ENCODE measurements at regions not wholly inside any gene's neighbourhood (a gene's known extent, or its start where the extent isn't known, plus 50 kb on each side); places are given as distances from the start of the nearest gene placed in this dataset.

DNA sequence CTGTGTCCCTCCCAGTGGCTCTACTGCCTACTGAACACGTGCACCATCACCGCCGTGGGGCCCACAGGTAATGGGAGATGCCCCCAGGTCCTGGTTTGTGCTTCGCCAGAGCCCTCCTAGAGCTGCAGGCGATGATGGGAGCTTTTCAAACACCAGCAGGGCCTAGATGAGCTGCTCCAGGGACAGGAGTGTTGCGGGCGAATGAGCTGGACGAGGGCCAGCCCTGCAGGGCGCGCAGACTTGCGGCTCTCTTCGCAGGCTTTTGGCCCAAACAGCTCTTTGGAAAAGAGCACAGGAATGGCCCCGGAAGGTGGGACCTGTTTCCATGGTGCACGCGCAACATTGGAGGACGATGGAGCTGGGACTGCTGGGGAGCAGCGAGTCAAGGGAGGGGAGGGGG is 409.3 kb upstream of the SULF2 start:
- no peak overlapping the region for H2BK120ac ChIP-seq (ENCODE audit: insufficient read depth, low read length, poor library complexity)
- no peak overlapping the region for H3K27ac ChIP-seq (ENCODE audit: low read depth, low read length)
- no peaks in the 10 kb centered on the region for H3K27me3 ChIP-seq (ENCODE audit: insufficient read depth, low read length)
- H3K9me3 ChIP-seq (ENCODE audit: insufficient read depth, low read depth, low read length): no peaks in the 10 kb centered on the region
- H2AK5ac ChIP-seq (ENCODE audit: low read length): no peak overlapping the region
- H2AFZ ChIP-seq (ENCODE audit: insufficient read depth, low read length, poor library complexity): no peak overlapping the region
- no CpG with 5 or more reads among the region's 17 CpGs for WGBS (ENCODE audit: extremely low coverage, insufficient coverage, insufficient read length)
- H3K79me1 ChIP-seq (ENCODE audit: low read length): no peaks in the 10 kb centered on the region
- no peak overlapping the region for H2BK5ac ChIP-seq (ENCODE audit: low read depth, low read length, poor library complexity)
- no peaks in the 10 kb centered on the region for H3K36me3 ChIP-seq (ENCODE audit: control insufficient read depth in 1 of 2, insufficient read depth in 2 of 2, low read length in 2 of 2)
- H4K91ac ChIP-seq (ENCODE audit: low read depth, low read length): no peak overlapping the region
- H3K4me1 ChIP-seq (ENCODE audit: control insufficient read depth in 1 of 2, insufficient read depth in 2 of 2, low read length in 2 of 2): peaks cover 3 to 14% of the 10 kb centered on the region in 2 experiments
- H3K14ac ChIP-seq (ENCODE audit: low read length): no peak overlapping the region
- H4K8ac ChIP-seq (ENCODE audit: low read depth, low read length): no peak overlapping the region
- H3K4me2 ChIP-seq (ENCODE audit: low read length): no peak overlapping the region
- H4K12ac ChIP-seq (ENCODE audit: low read depth, low read length): no peak overlapping the region
- H3K23ac ChIP-seq (ENCODE audit: low read length): no peak overlapping the region
- no peak overlapping the region for H3K4ac ChIP-seq (ENCODE audit: low read depth, low read length)
- no peak overlapping the region for H2BK12ac ChIP-seq (ENCODE audit: low read length)
- H3K79me2 ChIP-seq (ENCODE audit: control insufficient read depth, insufficient read depth, low read length, poor library complexity): no peaks in the 10 kb centered on the region
- no peak overlapping the region for H3K4me3 ChIP-seq (ENCODE audit: low read depth, low read length)
- DNase-seq: no peak
- H3K9ac ChIP-seq (ENCODE audit: low read length): no peak overlapping the region
- no peak overlapping the region for H3K18ac ChIP-seq (ENCODE audit: low read length)

DNA sequence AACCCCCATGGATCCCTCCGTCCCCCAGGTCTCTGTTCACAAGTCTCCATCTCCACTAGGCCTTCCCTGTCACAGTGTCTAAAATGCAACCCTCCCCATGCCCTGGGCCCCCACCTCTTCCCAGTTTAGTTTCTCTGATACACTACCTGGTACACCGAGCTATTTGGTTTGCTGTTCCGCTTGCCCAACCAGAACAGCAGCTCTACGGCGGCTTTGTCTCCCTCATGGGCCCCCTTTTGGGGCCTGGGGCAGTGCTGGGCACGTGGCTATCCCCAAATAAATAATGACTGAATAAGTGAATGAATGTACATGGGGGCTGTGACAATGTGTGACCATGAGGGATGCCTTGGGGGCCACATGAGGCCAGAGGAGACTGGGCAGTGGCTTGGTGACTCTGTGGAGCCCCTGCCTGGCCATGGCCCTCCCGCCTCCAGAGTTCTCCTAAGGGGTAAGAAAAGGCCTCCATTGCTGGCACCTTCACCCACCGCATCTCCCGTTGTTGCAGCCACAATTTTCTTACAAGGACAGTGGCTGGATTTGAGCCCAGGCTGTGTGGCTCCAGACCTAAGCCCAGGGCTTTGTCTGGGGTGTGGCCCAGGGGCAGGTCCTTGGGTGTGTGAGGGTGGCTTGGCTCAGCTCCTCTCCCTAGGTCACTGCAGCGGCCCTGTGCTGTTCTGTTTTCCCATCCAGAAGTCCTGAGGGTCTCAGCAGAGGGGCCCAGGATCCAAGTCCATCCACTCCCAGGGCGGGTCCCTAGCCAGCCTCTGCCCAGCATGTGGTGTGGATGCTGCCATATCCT is 408.5 kb upstream of the SULF2 start:
- H4K91ac ChIP-seq (ENCODE audit: low read depth, low read length): no peak overlapping the region
- no peaks in the 10 kb centered on the region for H3K79me2 ChIP-seq (ENCODE audit: control insufficient read depth, insufficient read depth, low read length, poor library complexity)
- no peak overlapping the region for H4K12ac ChIP-seq (ENCODE audit: low read depth, low read length)
- no peak overlapping the region for H2BK5ac ChIP-seq (ENCODE audit: low read depth, low read length, poor library complexity)
- H3K27me3 ChIP-seq (ENCODE audit: insufficient read depth, low read length): no peaks in the 10 kb centered on the region
- H3K36me3 ChIP-seq (ENCODE audit: control insufficient read depth in 1 of 2, insufficient read depth in 2 of 2, low read length in 2 of 2): no peaks in the 10 kb centered on the region
- no peak overlapping the region for H3K4me2 ChIP-seq (ENCODE audit: low read length)
- no peak overlapping the region for H3K4me3 ChIP-seq (ENCODE audit: low read depth, low read length)
- no peak overlapping the region for H3K14ac ChIP-seq (ENCODE audit: low read length)
- H3K4ac ChIP-seq (ENCODE audit: low read depth, low read length): no peak overlapping the region
- no peak for DNase-seq
- H2AK5ac ChIP-seq (ENCODE audit: low read length): no peak overlapping the region
- no peak overlapping the region for H2BK120ac ChIP-seq (ENCODE audit: insufficient read depth, low read length, poor library complexity)
- no peaks in the 10 kb centered on the region for H3K9me3 ChIP-seq (ENCODE audit: insufficient read depth, low read depth, low read length)
- no peaks in the 10 kb centered on the region for H3K79me1 ChIP-seq (ENCODE audit: low read length)
- H3K9ac ChIP-seq (ENCODE audit: low read length): no peak overlapping the region
- H3K4me1 ChIP-seq (ENCODE audit: control insufficient read depth in 1 of 2, insufficient read depth in 2 of 2, low read length in 2 of 2): peaks cover 3 to 14% of the 10 kb centered on the region in 2 experiments
- H2AFZ ChIP-seq (ENCODE audit: insufficient read depth, low read length, poor library complexity): no peak overlapping the region
- WGBS (ENCODE audit: extremely low coverage, insufficient coverage, insufficient read length): no CpG with 5 or more reads among the region's 11 CpGs
- no peak overlapping the region for H3K23ac ChIP-seq (ENCODE audit: low read length)
- no peak overlapping the region for H4K8ac ChIP-seq (ENCODE audit: low read depth, low read length)
- no peak overlapping the region for H2BK12ac ChIP-seq (ENCODE audit: low read length)
- no peak overlapping the region for H3K18ac ChIP-seq (ENCODE audit: low read length)
- no peak overlapping the region for H3K27ac ChIP-seq (ENCODE audit: low read depth, low read length)

DNA sequence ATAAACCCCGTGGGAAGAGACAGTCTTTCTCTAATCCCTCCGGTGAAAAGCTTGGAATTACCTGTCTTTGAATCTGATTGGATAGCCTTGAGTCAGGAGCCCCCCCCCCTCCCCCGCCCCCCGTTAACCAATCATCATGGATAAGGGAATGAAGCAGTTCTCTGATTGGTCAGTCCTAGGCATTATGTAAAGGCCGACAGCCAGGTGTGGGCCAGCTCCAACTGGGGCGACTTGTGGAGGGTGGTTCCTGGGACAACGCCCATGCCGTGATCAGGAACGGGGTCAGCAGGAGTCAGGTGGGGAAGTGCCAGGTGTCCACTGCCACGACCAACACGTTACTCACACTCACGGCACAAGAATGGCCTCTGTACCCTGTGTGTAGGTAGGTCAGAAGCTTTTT is 406.8 kb upstream of the SULF2 start:
- Histone ChIP-seq H3K4me1 (ENCODE audit: control insufficient read depth in 1 of 2, insufficient read depth in 2 of 2, low read length in 2 of 2) (peaks cover 3 to 13% of the 10 kb centered on the region in 2 experiments), H2BK120ac (ENCODE audit: insufficient read depth, low read length, poor library complexity) (no peak overlapping the region), H3K36me3 (ENCODE audit: control insufficient read depth in 1 of 2, insufficient read depth in 2 of 2, low read length in 2 of 2) (no peaks in the 10 kb centered on the region), H3K18ac (ENCODE audit: low read length) (no peak overlapping the region), H2BK12ac (ENCODE audit: low read length) (no peak overlapping the region), H3K14ac (ENCODE audit: low read length) (no peak overlapping the region), H3K9me3 (ENCODE audit: insufficient read depth, low read depth, low read length) (peaks cover 2% of the 10 kb centered on the region), H3K27ac (ENCODE audit: low read depth, low read length) (no peak overlapping the region), H3K9ac (ENCODE audit: low read length) (no peak overlapping the region), H3K4me3 (ENCODE audit: low read depth, low read length) (no peak overlapping the region), H3K23ac (ENCODE audit: low read length) (no peak overlapping the region), H2AK5ac (ENCODE audit: low read length) (no peak overlapping the region), H4K91ac (ENCODE audit: low read depth, low read length) (no peak overlapping the region), H4K8ac (ENCODE audit: low read depth, low read length) (no peak overlapping the region), H3K79me2 (ENCODE audit: control insufficient read depth, insufficient read depth, low read length, poor library complexity) (no peaks in the 10 kb centered on the region), H4K12ac (ENCODE audit: low read depth, low read length) (no peak overlapping the region), H3K4me2 (ENCODE audit: low read length) (no peak overlapping the region), H3K27me3 (ENCODE audit: insufficient read depth, low read length) (no peaks in the 10 kb centered on the region), H2AFZ (ENCODE audit: insufficient read depth, low read length, poor library complexity) (no peak overlapping the region), H2BK5ac (ENCODE audit: low read depth, low read length, poor library complexity) (no peak overlapping the region), H3K4ac (ENCODE audit: low read depth, low read length) (no peak overlapping the region), H3K79me1 (ENCODE audit: low read length) (no peaks in the 10 kb centered on the region)
- DNase-seq: no peak
- WGBS (ENCODE audit: extremely low coverage, insufficient coverage, insufficient read length): no CpG with 5 or more reads among the region's 12 CpGs

DNA sequence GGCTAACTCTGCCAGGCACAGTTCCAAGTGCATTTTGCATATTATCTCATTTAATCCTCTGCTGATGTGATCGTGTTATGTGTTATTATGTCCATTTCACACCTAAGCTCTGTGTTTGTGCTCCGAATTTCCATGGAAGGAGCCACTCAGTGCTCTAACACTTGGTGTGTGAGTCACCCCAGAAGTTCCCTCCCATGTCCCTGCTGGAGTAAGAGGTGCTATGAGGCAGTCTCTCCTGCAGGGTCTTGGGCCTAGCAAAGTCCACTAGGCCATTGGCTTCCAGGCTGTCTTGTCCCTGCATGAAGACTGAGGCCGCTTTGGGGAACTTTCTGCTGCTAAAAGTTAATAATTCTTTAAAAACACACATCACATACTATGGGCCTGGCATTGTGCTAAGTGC is 405.9 kb upstream of the SULF2 start:
- no peak overlapping the region for H4K8ac ChIP-seq (ENCODE audit: low read depth, low read length)
- H2BK5ac ChIP-seq (ENCODE audit: low read depth, low read length, poor library complexity): no peak overlapping the region
- WGBS (ENCODE audit: extremely low coverage, insufficient coverage, insufficient read length): no CpG with 5 or more reads among the region's 3 CpGs
- H3K4me1 ChIP-seq (ENCODE audit: control insufficient read depth in 1 of 2, insufficient read depth in 2 of 2, low read length in 2 of 2): peaks cover 3 to 14% of the 10 kb centered on the region in 2 experiments
- no peak overlapping the region for H2AK5ac ChIP-seq (ENCODE audit: low read length)
- no peaks in the 10 kb centered on the region for H3K36me3 ChIP-seq (ENCODE audit: control insufficient read depth in 1 of 2, insufficient read depth in 2 of 2, low read length in 2 of 2)
- no peak overlapping the region for H3K9ac ChIP-seq (ENCODE audit: low read length)
- no peak overlapping the region for H3K4me2 ChIP-seq (ENCODE audit: low read length)
- no peak overlapping the region for H3K23ac ChIP-seq (ENCODE audit: low read length)
- no peak overlapping the region for H4K12ac ChIP-seq (ENCODE audit: low read depth, low read length)
- H2AFZ ChIP-seq (ENCODE audit: insufficient read depth, low read length, poor library complexity): no peak overlapping the region
- H2BK12ac ChIP-seq (ENCODE audit: low read length): no peak overlapping the region
- H4K91ac ChIP-seq (ENCODE audit: low read depth, low read length): no peak overlapping the region
- no peaks in the 10 kb centered on the region for H3K79me2 ChIP-seq (ENCODE audit: control insufficient read depth, insufficient read depth, low read length, poor library complexity)
- no peaks in the 10 kb centered on the region for H3K27me3 ChIP-seq (ENCODE audit: insufficient read depth, low read length)
- no peak overlapping the region for H3K4ac ChIP-seq (ENCODE audit: low read depth, low read length)
- H3K9me3 ChIP-seq (ENCODE audit: insufficient read depth, low read depth, low read length): peaks cover 2% of the 10 kb centered on the region
- H3K27ac ChIP-seq (ENCODE audit: low read depth, low read length): no peak overlapping the region
- H3K14ac ChIP-seq (ENCODE audit: low read length): no peak overlapping the region
- H3K4me3 ChIP-seq (ENCODE audit: low read depth, low read length): no peak overlapping the region
- no peak overlapping the region for H3K18ac ChIP-seq (ENCODE audit: low read length)
- H2BK120ac ChIP-seq (ENCODE audit: insufficient read depth, low read length, poor library complexity): no peak overlapping the region
- DNase-seq: no peak
- no peaks in the 10 kb centered on the region for H3K79me1 ChIP-seq (ENCODE audit: low read length)
